ENCODE measurements at regions not wholly inside any gene's neighbourhood (a gene's known extent, or its start where the extent isn't known, plus 50 kb on each side); places are given as distances from the start of the nearest gene placed in this dataset.

DNA sequence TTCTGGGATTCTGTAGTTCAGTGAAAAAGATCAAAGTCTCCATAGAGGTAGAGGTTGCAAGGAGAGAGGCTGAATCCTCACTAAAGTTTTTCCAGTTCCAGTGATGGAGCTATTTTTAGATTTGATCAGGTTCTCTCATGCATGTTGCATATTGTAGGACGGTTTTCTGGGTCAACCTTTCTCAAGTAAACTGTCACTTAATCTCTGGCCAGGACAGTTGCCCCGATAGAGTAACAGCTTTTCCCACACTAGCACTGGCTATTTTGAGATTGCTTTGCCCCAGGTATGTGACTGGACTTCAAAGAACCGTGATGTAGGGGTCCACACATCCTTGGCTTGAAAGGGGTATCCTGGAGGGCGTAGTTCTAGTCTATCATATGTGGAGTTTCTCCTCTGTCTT is 67.4 kb upstream of the EPCAM start:
- H3K4me3 Mint-ChIP-seq: no peak overlapping the region
- peaks cover 55% of the 10 kb centered on the region for H3K27me3 Mint-ChIP-seq
- DNase-seq (no peak), ATAC-seq (no peak)
- no peak overlapping the region for H3K27ac Mint-ChIP-seq
- CTCF ChIA-PET: no interaction called here
- no peaks in the 10 kb centered on the region for H3K36me3 Mint-ChIP-seq
- peaks cover 7% of the 10 kb centered on the region for H3K4me1 Mint-ChIP-seq
- H3K9me3 Mint-ChIP-seq (ENCODE audit: low read depth): no peaks in the 10 kb centered on the region

DNA sequence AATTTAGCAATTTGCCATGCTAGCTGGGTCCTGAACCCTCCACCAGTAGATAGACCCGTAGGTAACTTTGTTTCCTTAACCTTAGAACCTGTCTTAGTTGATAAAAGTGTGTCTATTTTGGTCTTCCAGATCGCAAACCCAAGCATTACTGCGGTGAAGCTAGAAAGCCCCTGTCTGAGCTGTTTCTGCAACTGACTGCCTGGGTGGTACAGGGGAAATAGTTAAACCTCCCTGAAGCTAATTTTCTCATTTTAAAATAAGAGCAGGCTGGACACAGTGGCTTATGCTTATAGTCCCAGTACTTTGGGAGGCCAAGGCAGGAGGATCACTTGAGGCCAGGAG is 67.9 kb upstream of the EPCAM start:
- ATAC-seq: no peak
- peaks cover 51% of the 10 kb centered on the region for H3K27me3 Mint-ChIP-seq
- no peak overlapping the region for H3K4me3 Mint-ChIP-seq
- no peak for DNase-seq
- H3K36me3 Mint-ChIP-seq: no peaks in the 10 kb centered on the region
- peaks cover 7% of the 10 kb centered on the region for H3K4me1 Mint-ChIP-seq
- H3K9me3 Mint-ChIP-seq (ENCODE audit: low read depth): no peaks in the 10 kb centered on the region
- CTCF ChIA-PET: no interaction called here
- H3K27ac Mint-ChIP-seq: no peak overlapping the region

DNA sequence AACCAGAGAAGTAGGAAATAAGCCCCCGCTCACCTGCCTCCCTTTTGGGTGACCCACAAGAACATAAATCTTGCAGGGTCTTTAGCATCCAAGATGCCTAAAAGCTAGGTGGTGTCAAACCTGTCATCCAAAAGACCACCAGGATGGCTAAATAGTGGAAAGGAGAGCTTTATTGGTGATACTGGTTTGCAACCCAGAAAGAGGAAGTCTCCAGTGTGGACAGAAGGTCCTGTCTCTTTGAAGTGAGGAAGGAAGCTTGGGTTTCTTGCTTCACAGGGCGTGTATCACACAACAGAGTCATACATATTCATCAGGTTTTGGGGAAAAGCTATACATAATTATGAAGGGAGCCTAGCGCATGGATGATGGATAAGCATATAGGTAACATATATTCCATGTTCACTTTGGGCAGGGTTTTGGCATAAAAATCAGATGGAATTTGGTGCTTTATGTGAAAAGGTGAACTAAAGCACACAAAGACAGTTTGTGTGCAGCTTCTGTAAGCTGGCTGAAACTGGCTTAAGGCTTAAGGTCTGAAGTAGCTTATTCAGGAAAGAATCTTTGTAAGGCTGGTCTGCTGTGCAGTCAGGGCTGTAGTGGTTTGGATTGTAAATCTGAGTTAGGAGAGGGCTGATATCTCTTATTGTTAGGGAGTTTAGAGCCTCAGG is 68.4 kb upstream of the EPCAM start:
- DNase-seq: no peak
- ATAC-seq: no peak
- Mint-ChIP-seq H3K4me1 (peaks cover 7% of the 10 kb centered on the region), H3K27ac (no peak overlapping the region), H3K9me3 (ENCODE audit: low read depth) (no peaks in the 10 kb centered on the region), H3K27me3 (peaks cover 55% of the 10 kb centered on the region), H3K4me3 (no peak overlapping the region), H3K36me3 (no peaks in the 10 kb centered on the region)
- CTCF ChIA-PET: no interaction called here

DNA sequence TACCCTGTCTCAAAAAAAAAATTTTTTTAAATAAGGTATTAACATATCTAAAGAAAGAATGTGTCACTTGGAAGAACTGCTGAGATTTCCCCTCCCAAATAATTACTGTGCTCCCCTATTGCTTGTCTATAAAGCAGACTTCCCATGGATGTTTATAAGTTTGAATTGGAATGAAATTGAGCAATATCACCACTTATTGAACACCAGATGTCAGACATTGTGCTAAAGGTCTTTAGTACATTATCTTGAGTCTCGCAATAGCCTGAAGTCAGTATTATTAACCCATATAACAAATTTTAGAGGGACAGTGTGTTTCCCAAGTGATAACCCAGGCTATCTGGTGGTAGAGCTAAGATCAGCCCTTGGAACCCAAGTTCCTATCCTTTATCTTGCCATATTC is 69.0 kb upstream of the EPCAM start:
- Mint-ChIP-seq H3K36me3 (no peaks in the 10 kb centered on the region), H3K9me3 (ENCODE audit: low read depth) (no peaks in the 10 kb centered on the region), H3K4me1 (peaks cover 7% of the 10 kb centered on the region), H3K4me3 (no peak overlapping the region), H3K27me3 (peaks cover 58% of the 10 kb centered on the region), H3K27ac (no peak overlapping the region)
- no peak for DNase-seq
- CTCF ChIA-PET: no interaction called here
- ATAC-seq: no peak

DNA sequence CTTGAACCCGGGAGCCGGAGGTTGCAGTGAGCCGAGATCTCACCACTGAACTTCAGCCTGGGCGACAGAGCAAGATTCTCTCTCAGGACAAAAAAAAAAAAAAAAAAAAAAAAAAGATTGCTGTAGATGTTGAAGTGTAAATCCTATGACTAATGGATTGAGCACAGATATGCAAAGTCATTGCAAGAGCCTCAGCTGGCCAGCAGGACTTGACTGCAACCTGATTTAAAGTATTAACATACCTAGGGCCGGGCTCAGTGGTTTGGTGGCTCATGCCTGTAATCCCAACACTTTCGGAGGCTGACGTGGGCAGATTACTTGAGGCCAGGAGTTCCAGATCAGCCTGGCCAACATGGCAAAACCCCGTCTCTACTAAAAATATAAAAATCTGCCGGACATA is 69.6 kb upstream of the EPCAM start:
- Mint-ChIP-seq H3K4me1 (peaks cover 7% of the 10 kb centered on the region), H3K27ac (no peak overlapping the region), H3K4me3 (no peak overlapping the region), H3K9me3 (ENCODE audit: low read depth) (no peaks in the 10 kb centered on the region), H3K36me3 (no peaks in the 10 kb centered on the region), H3K27me3 (peaks cover 53% of the 10 kb centered on the region)
- DNase-seq (no peak), ATAC-seq (no peak)
- CTCF ChIA-PET: interaction anchor here (0.7 kb wide), 1 partner anchor 372 kb away, joined by 4 read pairs; no protein-coding TSS in a partner anchor

DNA sequence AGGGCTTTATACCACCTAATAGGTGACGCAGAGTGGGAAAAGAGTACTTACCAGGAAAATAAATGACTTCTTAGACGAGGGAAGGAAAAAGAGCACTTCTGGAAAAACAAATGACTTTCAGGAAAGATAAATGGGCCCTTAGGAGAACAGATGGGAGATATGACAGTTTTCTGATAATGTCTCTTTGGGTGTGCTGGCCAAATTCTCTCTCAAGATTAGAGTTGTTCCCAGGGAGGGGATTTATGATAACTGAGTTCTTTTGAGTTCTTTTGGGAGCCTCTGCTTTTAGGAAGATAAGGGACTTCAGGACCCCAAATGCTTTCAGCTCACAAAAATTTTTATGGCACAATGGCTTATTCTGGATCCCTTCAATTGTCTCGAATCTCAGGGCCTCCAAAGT is 70.3 kb upstream of the EPCAM start:
- Mint-ChIP-seq H3K27me3 (peaks cover 52% of the 10 kb centered on the region), H3K4me3 (no peak overlapping the region), H3K4me1 (peaks cover 7% of the 10 kb centered on the region), H3K9me3 (ENCODE audit: low read depth) (no peaks in the 10 kb centered on the region), H3K27ac (no peak overlapping the region), H3K36me3 (no peaks in the 10 kb centered on the region)
- DNase-seq (no peak), ATAC-seq (no peak)
- CTCF ChIA-PET: interaction anchor here (0.7 kb wide), 1 partner anchor 371 kb away, joined by 4 read pairs; no protein-coding TSS in a partner anchor

DNA sequence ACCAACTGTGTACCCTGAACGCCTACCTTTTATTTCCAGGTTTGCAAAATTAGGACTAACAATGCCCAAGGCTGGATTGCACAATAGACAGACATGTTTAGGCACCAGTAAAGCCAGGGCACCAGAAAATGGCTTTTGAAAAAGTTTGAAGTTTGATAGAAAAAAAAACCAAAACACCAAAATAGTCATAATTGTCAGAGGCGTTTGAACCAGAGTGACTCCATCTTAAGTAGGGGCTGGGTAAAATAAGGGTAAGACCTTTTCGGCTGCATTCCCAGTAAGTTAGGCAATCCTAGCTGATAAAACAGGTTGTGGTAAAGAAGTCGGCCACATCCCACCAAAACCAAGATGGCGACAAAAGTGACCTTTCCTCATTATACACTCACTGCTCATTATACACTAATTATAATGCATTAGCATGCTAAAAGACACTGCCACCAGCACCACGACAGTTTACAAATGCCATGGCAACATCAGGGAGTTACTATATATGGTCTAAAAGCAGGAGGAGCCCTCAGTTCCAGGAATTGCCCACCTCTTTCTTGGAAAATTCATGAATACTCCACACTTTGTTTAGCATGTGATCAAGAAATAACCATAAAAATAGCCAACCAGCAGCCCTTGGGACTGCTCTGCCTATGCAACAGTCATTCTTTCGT is 71.2 kb upstream of the EPCAM start:
- Mint-ChIP-seq H3K4me3 (no peak overlapping the region), H3K4me1 (peaks cover 7% of the 10 kb centered on the region), H3K36me3 (no peaks in the 10 kb centered on the region), H3K27me3 (peaks cover 45% of the 10 kb centered on the region), H3K27ac (no peak overlapping the region), H3K9me3 (ENCODE audit: low read depth) (no peaks in the 10 kb centered on the region)
- no peak for ATAC-seq
- no peak for DNase-seq
- CTCF ChIA-PET: interaction anchor here (1.4 kb wide), 1 partner anchor 25 kb away, joined by 4 read pairs; no protein-coding TSS in a partner anchor

DNA sequence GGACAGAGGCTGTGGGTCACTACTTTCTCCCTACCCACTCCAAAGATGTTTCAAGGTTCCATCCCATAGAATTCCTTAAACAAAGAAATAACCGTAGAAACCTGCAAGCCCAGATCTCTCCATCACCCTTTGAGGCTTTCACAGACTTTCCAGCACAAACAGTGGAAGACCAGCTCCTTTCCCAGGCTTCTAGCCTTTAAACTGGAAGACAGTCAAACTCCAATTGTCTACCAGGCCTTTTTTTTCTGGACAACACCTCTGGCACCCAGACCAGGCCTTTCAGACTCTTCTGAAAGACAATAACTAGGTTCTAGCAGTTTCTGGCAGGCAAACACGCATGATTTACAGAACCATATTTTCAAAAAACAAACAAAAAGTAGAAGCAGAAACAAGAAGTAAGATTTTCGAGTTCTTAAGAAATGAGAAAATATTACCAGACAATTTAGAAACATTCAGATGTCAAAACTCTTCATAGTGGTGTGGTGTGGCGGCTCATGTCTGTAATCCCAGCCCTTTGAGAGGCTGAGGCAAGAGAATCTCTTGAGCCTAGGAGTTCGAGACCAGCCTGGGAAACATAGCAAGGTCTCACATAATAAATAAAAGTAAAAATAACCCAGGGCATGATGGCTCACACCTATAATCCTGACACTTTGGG is 73.0 kb upstream of the EPCAM start:
- no peak for ATAC-seq
- Mint-ChIP-seq H3K27me3 (peaks cover 37% of the 10 kb centered on the region), H3K4me1 (peaks cover 6% of the 10 kb centered on the region), H3K27ac (no peak overlapping the region), H3K4me3 (no peak overlapping the region), H3K9me3 (ENCODE audit: low read depth) (no peaks in the 10 kb centered on the region), H3K36me3 (no peaks in the 10 kb centered on the region)
- CTCF ChIA-PET: interaction anchor here (1.0 kb wide), 1 partner anchor 27 kb away, joined by 5 read pairs; no protein-coding TSS in a partner anchor
- DNase-seq: no peak

DNA sequence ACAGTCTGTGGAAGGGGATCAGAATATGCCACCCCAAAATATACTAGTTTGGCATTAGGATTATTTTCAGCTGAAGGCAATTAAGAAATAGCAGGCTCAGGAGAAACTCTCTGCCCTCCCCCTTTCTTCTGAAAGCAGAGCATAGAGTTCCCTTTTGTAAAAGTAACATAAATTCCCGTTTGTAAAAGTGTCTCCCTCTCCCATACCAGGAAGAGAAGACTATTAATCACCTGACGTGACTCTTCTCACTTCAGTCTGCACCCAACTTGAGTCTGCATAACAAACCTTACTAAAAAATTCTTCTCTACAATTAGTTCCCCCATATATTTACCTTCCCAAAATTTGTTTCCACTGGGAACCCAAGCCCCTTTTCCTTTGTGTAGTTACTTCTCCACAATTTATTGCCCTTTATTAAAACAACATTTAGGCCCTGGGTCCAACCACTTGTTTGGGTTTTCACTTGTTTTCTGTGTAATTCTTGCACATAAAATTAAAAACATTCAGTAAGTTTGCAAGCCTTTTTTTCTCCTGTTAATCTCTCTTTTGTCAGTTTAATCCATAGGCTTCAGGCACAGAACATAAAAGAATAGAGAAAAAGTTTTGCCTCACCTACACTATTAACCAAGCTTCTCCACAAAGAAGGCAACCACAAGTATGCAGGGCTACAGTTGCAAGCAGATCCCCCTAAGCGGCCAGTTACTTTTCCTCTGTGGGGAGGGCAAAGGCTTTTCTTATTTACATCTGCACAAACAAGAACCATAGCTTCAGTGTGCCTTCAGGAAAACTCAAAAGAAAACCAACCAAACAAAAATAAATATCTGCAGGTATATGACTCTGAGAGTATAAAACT is 73.8 kb upstream of the EPCAM start:
- Mint-ChIP-seq H3K27me3 (peaks cover 29% of the 10 kb centered on the region), H3K9me3 (ENCODE audit: low read depth) (no peaks in the 10 kb centered on the region)
- no peak for ATAC-seq

DNA sequence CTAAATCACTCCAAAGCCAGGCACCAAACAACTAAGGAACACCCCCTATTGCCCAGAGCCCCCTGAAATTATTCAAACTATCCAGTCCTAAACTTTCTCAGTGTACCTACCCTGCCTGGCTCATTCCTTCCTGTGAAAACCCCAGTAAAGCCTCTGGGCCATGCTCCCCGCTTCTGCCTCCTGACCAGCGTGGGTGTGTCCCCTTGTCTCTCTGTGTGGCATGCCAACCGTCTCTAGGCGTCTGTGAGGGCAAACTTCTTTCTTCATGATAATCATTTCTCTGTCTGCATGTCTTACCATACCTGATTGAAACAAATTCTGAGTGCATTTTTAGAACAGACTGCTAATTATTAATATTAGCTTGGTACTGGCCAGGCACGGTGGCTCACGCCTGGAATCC is 75.1 kb upstream of the EPCAM start:
- Mint-ChIP-seq H3K27me3 (peaks cover 24% of the 10 kb centered on the region), H3K27ac (no peak overlapping the region), H3K4me1 (no peaks in the 10 kb centered on the region), H3K36me3 (no peaks in the 10 kb centered on the region), H3K9me3 (ENCODE audit: low read depth) (no peaks in the 10 kb centered on the region), H3K4me3 (no peak overlapping the region)
- no peak for DNase-seq
- CTCF ChIA-PET: no interaction called here
- no peak for ATAC-seq

More for the DNA sequence above, 73.8 kb upstream of the EPCAM start:
- no peak for DNase-seq
- no peaks in the 10 kb centered on the region for H3K36me3 Mint-ChIP-seq
- no peaks in the 10 kb centered on the region for H3K4me1 Mint-ChIP-seq
- H3K27ac Mint-ChIP-seq: no peak overlapping the region
- CTCF ChIA-PET: no interaction called here
- H3K4me3 Mint-ChIP-seq: no peak overlapping the region

DNA sequence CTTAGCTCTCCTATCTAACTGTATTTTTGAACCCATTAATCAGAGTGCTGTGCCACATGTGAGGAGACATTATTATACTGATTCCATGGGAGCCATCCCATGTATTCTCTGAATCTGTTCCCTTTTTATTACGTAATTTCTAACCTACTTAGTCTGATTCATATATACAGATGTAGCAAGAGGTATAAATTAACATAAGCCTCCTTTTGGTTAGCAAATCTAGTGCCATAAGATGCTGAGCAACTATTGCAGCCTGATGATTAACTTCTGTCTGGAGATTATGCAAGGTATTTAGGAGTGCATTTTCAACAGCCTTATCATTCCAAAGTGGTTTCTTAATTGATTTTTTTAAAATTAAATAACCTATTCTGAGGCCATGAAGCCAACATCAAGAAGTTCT is 80.2 kb upstream of the EPCAM start:
- Mint-ChIP-seq H3K4me1 (no peaks in the 10 kb centered on the region), H3K4me3 (no peak overlapping the region), H3K27ac (no peak overlapping the region), H3K27me3 (peaks cover 8% of the 10 kb centered on the region), H3K9me3 (ENCODE audit: low read depth) (no peaks in the 10 kb centered on the region), H3K36me3 (no peaks in the 10 kb centered on the region)
- ATAC-seq (no peak), DNase-seq (no peak)
- CTCF ChIA-PET: no interaction called here

DNA sequence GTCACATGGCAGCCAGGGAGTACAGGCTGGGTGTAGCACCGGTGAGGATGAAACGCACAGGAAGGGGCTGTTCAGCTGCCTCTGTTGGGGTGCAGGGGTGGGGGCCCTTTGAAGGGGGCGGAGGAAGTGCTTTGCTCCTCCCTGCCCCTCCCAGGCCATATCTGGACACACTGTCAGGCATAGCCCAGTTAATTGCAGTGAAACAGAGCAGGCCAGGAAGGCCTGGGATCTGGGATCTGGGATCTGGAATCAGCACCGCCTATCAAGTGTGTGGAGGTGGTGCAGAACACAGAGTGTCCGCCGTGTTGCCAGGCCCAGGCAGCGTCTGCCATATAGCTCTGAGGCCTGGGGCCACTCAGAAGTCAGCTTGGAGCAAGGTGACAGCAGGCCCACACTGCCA is 85.5 kb upstream of the EPCAM start:
- Mint-ChIP-seq H3K36me3 (no peaks in the 10 kb centered on the region), H3K9me3 (ENCODE audit: low read depth) (no peaks in the 10 kb centered on the region), H3K27ac (no peak overlapping the region), H3K27me3 (peaks cover 11% of the 10 kb centered on the region), H3K4me3 (no peak overlapping the region), H3K4me1 (no peaks in the 10 kb centered on the region)
- ATAC-seq (no peak), DNase-seq (no peak)
- CTCF ChIA-PET: no interaction called here

DNA sequence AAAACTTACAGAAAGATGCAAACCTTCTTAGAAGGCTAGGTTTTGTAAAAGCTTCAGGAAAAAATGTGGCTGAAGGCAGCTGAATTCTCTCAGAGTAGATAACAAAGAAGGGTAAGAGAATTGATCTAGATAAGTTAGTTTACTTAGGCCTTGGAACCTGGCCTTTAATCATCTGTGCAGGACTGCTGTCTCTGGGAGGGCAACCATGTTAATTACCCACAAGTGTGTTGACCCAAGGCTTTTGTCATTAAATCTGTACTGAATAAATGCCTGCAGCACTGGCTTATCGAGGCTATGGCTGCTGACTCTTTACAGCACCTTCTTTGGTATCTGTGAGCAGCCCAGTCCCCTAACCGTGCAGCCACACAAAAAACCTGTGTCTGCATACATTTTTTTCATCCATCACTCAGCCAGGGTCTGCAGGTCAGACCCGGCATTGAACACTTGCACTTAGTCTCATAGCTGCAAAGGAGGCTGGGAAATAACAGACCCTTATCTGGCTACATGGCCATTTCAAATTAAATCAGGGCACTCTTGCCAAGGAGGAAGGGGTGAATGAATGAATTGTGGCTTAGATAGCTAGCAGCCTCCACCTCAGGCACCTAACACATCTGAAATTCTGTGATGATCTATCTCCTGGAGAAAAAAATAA is 86.4 kb upstream of the EPCAM start:
- Mint-ChIP-seq H3K9me3 (ENCODE audit: low read depth) (no peaks in the 10 kb centered on the region), H3K4me1 (no peaks in the 10 kb centered on the region), H3K36me3 (no peaks in the 10 kb centered on the region), H3K4me3 (no peak overlapping the region), H3K27me3 (peaks cover 10% of the 10 kb centered on the region), H3K27ac (no peak overlapping the region)
- no peak for DNase-seq
- CTCF ChIA-PET: interaction anchor here (1.9 kb wide), 1 partner anchor 11 kb away, joined by 8 read pairs; no protein-coding TSS in a partner anchor
- ATAC-seq: no peak

Data from activated CD8-positive, alpha-beta memory T cell treated with anti-CD3 and anti-CD28 coated beads, Interleukin-2, amount 10 ng/mL, durations not matched to agents 7 days and 5 days (primary cell).